GM18870 (cell line): ENCODE measurements at regions not wholly inside any gene's neighbourhood (a gene's known extent, or its start where the extent isn't known, plus 50 kb on each side); places are given as distances from the start of the nearest gene placed in this dataset.
"Not testable (repeated sequence)": the region's sequence is repeated elsewhere in the genome, so short reads cannot be mapped to it uniquely, and the experiment has no call there.

Experiments used
- ATAC-seq: cut with Tn5 transposase; IDR thresholded peaks from one replicate; pipeline ENCODE4 v1.9.1; 2021; ENCODE audit warnings: moderate library complexity; ENCODE audit not compliant: unreplicated experiment

GRCh38 chr2:18266699-18267098 lies 293.8 kb downstream of the RDH14 start:
- not testable (repeated sequence) for ATAC-seq

GRCh38 chr2:18265614-18266586 lies 294.6 kb downstream of the RDH14 start:
- ATAC-seq = no peak

- ATAC-seq = no peak
These were observed 297.9 kb downstream of the RDH14 start for GRCh38 chr2:18262601-18263000.

- ATAC-seq = no peak
These were observed 306.7 kb downstream of the RDH14 start for GRCh38 chr2:18253686-18254197.

- no peak for ATAC-seq
These were observed 309.0 kb downstream of the RDH14 start for GRCh38 chr2:18251486-18251885.

GRCh38 chr2:18247282-18248110 lies 313.0 kb downstream of the RDH14 start:
- no peak for ATAC-seq

- ATAC-seq = no peak
These were observed 315.1 kb downstream of the RDH14 start for GRCh38 chr2:18245375-18245774.

GRCh38 chr2:18244845-18245244 lies 315.6 kb downstream of the RDH14 start:
- ATAC-seq = no peak

GRCh38 chr2:18243816-18244215 lies 316.6 kb downstream of the RDH14 start:
- ATAC-seq = no peak

GRCh38 chr2:18242716-18243115 lies 317.7 kb downstream of the RDH14 start:
- ATAC-seq = no peak

GRCh38 chr2:18238209-18238608 lies 322.2 kb downstream of the RDH14 start:
- no peak for ATAC-seq

- no peak for ATAC-seq
These were observed 323.2 kb downstream of the RDH14 start for GRCh38 chr2:18237298-18237697.

- no peak for ATAC-seq
These were observed 327.6 kb downstream of the RDH14 start for GRCh38 chr2:18232731-18233438.

GRCh38 chr2:18230668-18231067 lies 329.8 kb downstream of the RDH14 start:
- ATAC-seq = no peak

- ATAC-seq = no peak
These were observed 340.8 kb downstream of the RDH14 start for GRCh38 chr2:18219676-18220075.

GRCh38 chr2:18218160-18218933 lies 339.9 kb downstream of the KCNS3 start:
- ATAC-seq = no peak

- no peak for ATAC-seq
These were observed 336.5 kb downstream of the KCNS3 start for GRCh38 chr2:18214936-18215335.

GRCh38 chr2:18213986-18214385 lies 335.5 kb downstream of the KCNS3 start:
- ATAC-seq = no peak

GRCh38 chr2:18209934-18210639 lies 331.6 kb downstream of the KCNS3 start:
- ATAC-seq = no peak

- no peak for ATAC-seq
These were observed 330.5 kb downstream of the KCNS3 start for GRCh38 chr2:18208956-18209355.
